IMR-90 (cell line): ENCODE measurements at regions not wholly inside any gene's neighbourhood (a gene's known extent, or its start where the extent isn't known, plus 50 kb on each side); places are given as distances from the start of the nearest gene placed in this dataset.

Experiments used
- ATAC-seq: fragments of 200-7000 bp; cut with Tn5 transposase; 2 replicates; pipeline ENCODE4 v1.9.1; 2020; ENCODE audit warnings: low read depth, mild to moderate bottlenecking, moderate library complexity
- BruUV-seq: library from RNA; stranded (reverse); fragments of 400-500 nt; replicated peaks from 2 replicates; lab custom pipeline; 2021; lab: Mats Ljungman, UMichigan
- CTCF ChIA-PET: fragments of 300-600 bp; formaldehyde crosslinking; extraction: SDS; loops from one replicate; lab custom pipeline; 2021; ENCODE audit warnings: antibody characterized with exemption; lab: Yijun Ruan, JAX
- POLR2A ChIA-PET: fragments of 300-600 bp; sonication (Branson Sonifier 250); formaldehyde crosslinking; loops from one replicate; lab custom pipeline; 2022; ENCODE audit warnings: antibody characterized with exemption; ENCODE audit not compliant: unreplicated experiment; lab: Charles Lee
- DNase-seq: peaks from one replicate; pipeline ENCODE4 v3.0.0; 2013
- H2AFZ ChIP-seq: replicated peaks from 2 replicates; pipeline ENCODE3; 2013; ENCODE audit warnings: low read length, mild to moderate bottlenecking; ENCODE audit not compliant: poor library complexity
- H2AK5ac ChIP-seq: 2 replicates; pipeline ENCODE4 v1.6.1; 2013; ENCODE audit warnings: low read depth, low read length, inconsistent platforms
- H2AK9ac ChIP-seq: replicated peaks from 2 replicates; pipeline ENCODE3; 2013; ENCODE audit warnings: mild to moderate bottlenecking, low read depth, low read length, moderate library complexity; ENCODE audit not compliant: poor library complexity
- H2BK120ac ChIP-seq: 2 replicates; pipeline ENCODE4 v1.6.1; 2013; ENCODE audit warnings: low read depth, low read length, inconsistent platforms
- H2BK15ac ChIP-seq: 3 replicates; pipeline ENCODE4 v1.6.1; 2013; ENCODE audit warnings: low read depth, low read length, inconsistent platforms
- H2BK20ac ChIP-seq: 2 replicates; pipeline ENCODE4 v1.6.1; 2013; ENCODE audit warnings: low read depth, mild to moderate bottlenecking, inconsistent platforms, low read length, moderate library complexity
- H2BK5ac ChIP-seq: 2 replicates; pipeline ENCODE4 v1.6.1; 2013; ENCODE audit warnings: mild to moderate bottlenecking, low read depth, low read length, inconsistent platforms; ENCODE audit not compliant: poor library complexity, severe bottlenecking
- H3K14ac ChIP-seq: replicated peaks from 2 replicates; pipeline ENCODE4 v1.6.1; 2013; ENCODE audit warnings: low read depth, low read length, inconsistent platforms
- H3K18ac ChIP-seq: 2 replicates; pipeline ENCODE4 v1.6.1; 2013; ENCODE audit warnings: low read depth, low read length, control low read depth
- H3K23ac ChIP-seq: 2 replicates; pipeline ENCODE4 v1.6.1; 2013; ENCODE audit warnings: low read depth, low read length, inconsistent platforms
- H3K27ac ChIP-seq: 2 replicates; pipeline ENCODE4 v1.5.1; 2013; ENCODE audit warnings: mild to moderate bottlenecking, control low read depth, low read length; ENCODE audit not compliant: insufficient read depth
- H3K27me3 ChIP-seq: 2 replicates; pipeline ENCODE4 v1.6.1; 2013; ENCODE audit warnings: low read length; ENCODE audit not compliant: control insufficient read depth, insufficient read depth
- H3K36me3 ChIP-seq: 2 replicates; pipeline ENCODE4 v1.6.1; 2013; ENCODE audit warnings: low read length, mixed read lengths; ENCODE audit not compliant: control insufficient read depth, insufficient read depth
- H3K4ac ChIP-seq: 2 replicates; pipeline ENCODE4 v1.6.1; 2013; ENCODE audit warnings: low read depth, low read length, inconsistent platforms
- H3K4me1 ChIP-seq: 2 replicates; pipeline ENCODE4 v1.6.1; 2013; ENCODE audit warnings: low read length, mixed read lengths; ENCODE audit not compliant: control insufficient read depth, insufficient read depth
- H3K4me2 ChIP-seq: 2 replicates; pipeline ENCODE4 v1.6.1; 2013; ENCODE audit warnings: low read depth, mild to moderate bottlenecking, control low read depth, low read length, moderate library complexity
- H3K4me3 ChIP-seq: 2 replicates; pipeline ENCODE4 v1.5.1; 2013; ENCODE audit warnings: low read depth, mild to moderate bottlenecking, control low read depth, low read length, moderate library complexity; ENCODE audit not compliant: insufficient read depth
- H3K56ac ChIP-seq: 2 replicates; pipeline ENCODE4 v1.6.1; 2013; ENCODE audit warnings: low read length, inconsistent platforms; ENCODE audit not compliant: insufficient read depth; ENCODE audit errors: extremely low read depth
- H3K79me1 ChIP-seq, 2 experiments: 2 replicates each; pipeline ENCODE4 v1.6.1; 2013; ENCODE audit warnings: low read length in 2 of 2, inconsistent platforms in 1 of 2, low read depth in 1 of 2
- H3K9ac ChIP-seq: 2 replicates; pipeline ENCODE4 v1.6.1; 2013; ENCODE audit warnings: low read depth, low read length, control low read depth
- H3K9me1 ChIP-seq: 2 replicates; pipeline ENCODE4 v1.6.1; 2013; ENCODE audit warnings: low read length, inconsistent platforms; ENCODE audit not compliant: insufficient read depth
- H3K9me3 ChIP-seq: 2 replicates; pipeline ENCODE4 v1.6.1; 2013; ENCODE audit warnings: low read length; ENCODE audit not compliant: control insufficient read depth, insufficient read depth
- H4K20me1 ChIP-seq: 2 replicates; pipeline ENCODE4 v1.6.1; 2013; ENCODE audit warnings: low read length, inconsistent platforms; ENCODE audit not compliant: insufficient read depth
- H4K5ac ChIP-seq: 2 replicates; pipeline ENCODE4 v1.6.1; 2013; ENCODE audit warnings: mild to moderate bottlenecking, low read depth, low read length, control low read depth
- H4K8ac ChIP-seq, 2 experiments: 2 replicates each; pipeline ENCODE4 v1.6.1; 2013; ENCODE audit warnings: low read depth in 2 of 2, low read length in 2 of 2, control low read depth in 1 of 2, inconsistent platforms in 1 of 2
- H4K91ac ChIP-seq: 2 replicates; pipeline ENCODE4 v1.6.1; 2013; ENCODE audit warnings: low read depth, low read length, inconsistent platforms; ENCODE audit not compliant: insufficient read depth
- NFE2L2 ChIP-seq: fragments of 150-350 bp; IDR thresholded peaks from 2 replicates; pipeline ENCODE4 v1.6.1; 2016; ENCODE audit warnings: low read depth, mild to moderate bottlenecking, low read length
- WGBS, 2 experiments: methylation state at CpG; one replicate each; pipeline versions ENCODE4 v1.1.5 to v1.1.7; 2013; ENCODE audit warnings: missing lambda C conversion rate in 2 of 2; ENCODE audit not compliant: insufficient read length in 1 of 2; ENCODE audit errors: extremely low coverage in 2 of 2; 5-methylcytosine and 5-hydroxymethylcytosine counted together
- dilution Hi-C: fragments of 300-500 bp; cut with HindIII; formaldehyde crosslinking; loops from one replicate; pipeline ENCODE4 v1.14.3; 2018; ENCODE audit warnings: low sequenced_read_pairs; ENCODE audit not compliant: unreplicated experiment
- in situ Hi-C: fragments of 300-500 bp; cut with MboI; formaldehyde crosslinking; loops from 3 replicates; pipeline ENCODE4 v1.14.3; 2019; ENCODE audit warnings: low sequenced_read_pairs, inconsistent platforms, mixed read lengths
- intact Hi-C: fragments of 100-400 bp; cut with micrococcal nuclease; formaldehyde crosslinking; loops from 2 replicates; pipeline ENCODE4 v1.10.0; 2022

DNA sequence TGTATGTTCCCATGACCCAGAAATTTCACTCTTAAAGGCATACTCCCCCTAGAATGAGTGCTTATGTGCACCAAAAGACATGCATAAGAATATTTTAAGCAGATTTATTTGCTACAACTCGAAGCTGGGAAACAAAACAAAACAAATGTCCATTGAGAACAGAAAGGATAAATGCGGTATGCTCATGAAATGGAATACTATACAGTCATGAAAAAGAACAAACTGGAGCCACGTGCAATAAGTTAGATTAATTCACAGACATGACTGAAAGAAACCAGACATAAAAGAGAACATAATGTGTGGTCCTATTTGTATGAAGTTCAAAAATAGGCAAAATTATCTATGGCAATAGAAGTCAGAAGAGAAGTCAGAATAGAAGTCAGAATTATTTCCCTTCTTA, 69.9 kb downstream of the TBX3 start:
- Histone ChIP-seq H3K56ac (no peak overlapping the region), H2BK120ac (no peak overlapping the region), H3K4me3 (no peak overlapping the region), H2AK5ac (no peak overlapping the region), H3K4me2 (no peak overlapping the region), H3K4ac (no peak overlapping the region), H4K8ac (no peak overlapping the region), H3K9ac (no peak overlapping the region), H3K23ac (no peak overlapping the region), H2AFZ (no peak overlapping the region), H2BK15ac (no peak overlapping the region), H3K9me1 (no peaks in the 10 kb centered on the region), H4K91ac (no peak overlapping the region), H2BK20ac (no peak overlapping the region), H2BK5ac (no peak overlapping the region), H3K79me1 (no peaks in the 10 kb centered on the region), H3K14ac (no peak overlapping the region), H4K20me1 (no peaks in the 10 kb centered on the region), H3K27ac (no peak overlapping the region), H3K18ac (no peak overlapping the region), H3K36me3 (no peaks in the 10 kb centered on the region), H3K27me3 (peaks cover 2% of the 10 kb centered on the region; the same call in 1 of the 2 replicates), H2AK9ac (no peak overlapping the region), H4K5ac (no peak overlapping the region), H3K4me1 (no peaks in the 10 kb centered on the region), H3K9me3 (no peaks in the 10 kb centered on the region)
- dilution Hi-C loops (no loop called here), in situ Hi-C loops (no loop called here), intact Hi-C loops (no loop called here)
- TF ChIP-seq NFE2L2: no peak
- CTCF ChIA-PET: interaction anchor here (1.0 kb wide), 1 partner anchor 23 kb away, joined by 3 read pairs; no protein-coding TSS in a partner anchor
- no CpG with 5 or more reads among the region's 3 CpGs for WGBS, 2 experiments
- DNase-seq (no peak), ATAC-seq (no peak)
- BruUV-seq: no TSS peak
- POLR2A ChIA-PET: no interaction called here
